NOMO-1 treated with dmso at 0.1 percent for 144 hours (cell line): ENCODE measurements at regions not wholly inside any gene's neighbourhood (a gene's known extent, or its start where the extent isn't known, plus 50 kb on each side); places are given as distances from the start of the nearest gene placed in this dataset.
A peak's percentile ranks its signal among the peaks of the same experiment; 100 is the strongest.
"Not testable (repeated sequence)": the region's sequence is repeated elsewhere in the genome, so short reads cannot be mapped to it uniquely, and the experiment has no call there.

Source experiments
- DNase-seq: peaks from one replicate; lab custom pipeline; 2025; ENCODE audit not compliant: unreplicated experiment; lab: John Stamatoyannopoulos, UW

DNA sequence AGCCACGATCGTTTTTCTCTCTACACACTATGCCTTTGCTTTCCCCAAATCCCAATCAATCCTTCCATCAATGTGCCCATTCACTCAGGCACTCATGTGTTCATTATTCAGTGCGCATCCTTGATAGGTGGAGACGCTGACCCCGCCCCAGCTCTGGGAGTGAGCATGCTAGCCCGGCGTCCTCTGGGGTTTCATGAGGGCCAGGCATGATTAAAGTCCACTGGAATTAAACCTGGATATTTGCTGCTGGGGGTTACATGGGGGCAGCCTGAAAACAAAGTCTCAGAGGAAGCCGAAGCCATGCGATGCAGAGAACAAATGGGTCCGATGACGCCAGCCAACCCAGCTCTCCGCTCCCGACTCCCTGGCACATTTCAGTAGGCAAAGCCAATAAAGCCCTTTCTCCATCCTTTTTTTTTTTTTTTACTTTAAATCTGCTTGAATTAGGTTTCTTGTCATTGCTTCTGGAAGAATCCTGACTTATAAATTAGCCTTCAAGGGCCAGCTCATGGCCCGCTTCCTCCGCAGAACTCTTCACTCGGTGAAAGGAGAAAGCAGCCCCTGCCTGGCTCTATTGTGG lies 316.4 kb upstream of the ID2 start:
- no peak for DNase-seq

DNA sequence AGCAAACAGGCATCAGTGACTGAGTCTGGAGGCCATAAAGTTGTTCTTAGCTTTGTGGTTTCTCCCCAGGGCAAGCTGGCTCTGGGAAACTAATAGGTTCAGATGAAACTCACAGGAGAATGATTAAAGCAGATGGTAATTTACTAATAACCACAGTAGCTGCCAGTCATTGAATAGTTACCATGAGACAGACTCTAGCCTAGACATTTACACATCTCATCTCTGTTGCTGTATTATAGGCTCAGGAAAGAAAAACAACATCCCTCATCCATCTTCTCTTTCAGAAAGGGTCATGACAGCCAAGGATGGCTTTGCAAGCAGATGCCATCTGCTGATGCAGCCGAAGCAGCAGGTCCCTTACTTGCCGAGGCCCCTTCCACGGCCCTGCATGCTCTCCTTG lies 314.0 kb upstream of the ID2 start:
- DNase-seq = no peak

GRCh38 chr2:8368463-8368862 lies 313.4 kb upstream of the ID2 start:
- no peak for DNase-seq

DNA sequence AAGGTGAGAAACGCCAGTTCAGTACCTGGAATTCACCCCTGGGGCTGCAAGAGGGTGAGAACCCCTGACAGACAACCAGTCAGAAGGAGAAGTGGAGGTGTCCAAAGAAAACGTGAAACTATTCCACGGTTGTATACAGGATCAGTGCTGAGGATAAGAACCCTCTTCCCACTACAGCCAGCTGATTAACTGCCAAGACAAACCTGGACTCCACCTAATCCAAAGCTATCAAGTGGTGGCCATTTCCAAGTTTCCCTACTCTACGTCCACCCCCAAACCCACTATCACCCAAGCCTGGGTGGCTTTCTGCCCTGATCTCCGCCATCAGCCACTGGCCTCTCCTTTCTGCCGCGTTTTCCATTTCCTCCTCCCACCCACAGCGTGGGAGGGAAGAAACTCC lies 312.3 kb upstream of the ID2 start:
- no peak for DNase-seq

GRCh38 chr2:8370258-8370802 lies 311.5 kb upstream of the ID2 start:
- DNase-seq = no peak

- DNase-seq = no peak
These were observed 310.2 kb upstream of the ID2 start for GRCh38 chr2:8371653-8372052.

- DNase-seq = no peak
These were observed 307.1 kb upstream of the ID2 start for GRCh38 chr2:8374782-8375181.

- DNase-seq = no peak
These were observed 305.0 kb upstream of the ID2 start for GRCh38 chr2:8376603-8377410.

- DNase-seq = no peak
These were observed 303.6 kb upstream of the ID2 start for GRCh38 chr2:8378016-8378810.

DNA sequence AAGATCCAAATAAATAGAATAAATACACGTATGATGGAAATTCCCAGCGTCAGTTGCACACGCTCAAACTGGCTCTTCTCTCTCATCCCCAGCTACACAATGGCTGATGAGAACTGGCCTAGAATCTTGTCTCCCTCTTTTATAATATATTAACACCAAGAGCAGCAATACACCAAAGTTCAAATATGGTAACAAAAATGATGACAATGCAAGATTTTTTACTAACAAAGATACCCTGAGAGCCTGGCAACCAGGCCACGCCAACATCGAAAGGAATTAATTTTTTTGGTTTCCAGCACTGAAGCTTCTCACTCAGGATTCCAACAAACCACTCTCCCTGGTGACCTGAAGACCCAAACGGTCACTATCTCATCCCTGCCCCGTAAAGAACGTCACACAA lies 302.7 kb upstream of the ID2 start:
- no peak for DNase-seq

- no peak for DNase-seq
These were observed 302.3 kb upstream of the ID2 start for GRCh38 chr2:8379549-8379948.

GRCh38 chr2:8380026-8380425 lies 301.8 kb upstream of the ID2 start:
- DNase-seq = no peak

GRCh38 chr2:8380566-8380965 lies 301.3 kb upstream of the ID2 start:
- DNase-seq = no peak

DNA sequence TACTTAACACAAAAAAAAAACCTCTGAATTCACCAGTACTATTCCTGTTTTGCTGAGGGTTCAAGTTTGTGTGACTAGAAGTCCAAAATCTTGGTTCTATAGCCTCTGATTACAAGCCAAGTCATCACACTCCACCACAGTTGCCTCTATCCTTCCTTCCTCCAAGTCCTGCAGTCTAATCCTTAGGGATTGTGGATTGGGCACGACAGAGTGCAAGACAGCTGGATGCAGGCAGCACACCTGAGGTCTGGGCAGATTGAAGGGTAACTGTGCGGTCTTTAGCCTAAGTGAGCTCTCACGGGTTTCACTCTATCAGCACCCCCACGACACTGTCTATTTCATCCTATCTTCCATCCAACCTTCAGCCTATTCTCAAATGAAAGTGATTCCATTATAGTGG lies 299.4 kb upstream of the ID2 start:
- no peak for DNase-seq

DNA sequence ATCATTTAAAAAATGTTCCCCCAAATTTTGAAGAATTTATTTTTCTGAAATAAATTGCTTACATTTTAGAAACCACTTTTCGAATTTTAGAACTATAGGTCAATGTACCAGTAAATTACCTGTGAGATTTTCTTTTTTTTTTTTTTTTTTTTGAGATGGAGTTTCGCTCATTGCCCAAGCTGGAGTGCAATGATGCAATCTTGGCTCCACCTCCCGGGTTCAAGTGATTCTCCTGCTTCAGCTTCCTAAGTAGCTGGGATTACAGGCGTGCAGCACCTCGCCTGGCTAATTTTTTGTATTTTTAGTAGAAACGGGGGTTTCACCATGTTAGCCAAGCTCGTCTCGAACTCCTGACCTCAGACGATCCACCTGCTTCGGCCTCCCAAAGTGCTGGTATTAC lies 295.1 kb upstream of the ID2 start:
- not testable (repeated sequence) for DNase-seq

DNA sequence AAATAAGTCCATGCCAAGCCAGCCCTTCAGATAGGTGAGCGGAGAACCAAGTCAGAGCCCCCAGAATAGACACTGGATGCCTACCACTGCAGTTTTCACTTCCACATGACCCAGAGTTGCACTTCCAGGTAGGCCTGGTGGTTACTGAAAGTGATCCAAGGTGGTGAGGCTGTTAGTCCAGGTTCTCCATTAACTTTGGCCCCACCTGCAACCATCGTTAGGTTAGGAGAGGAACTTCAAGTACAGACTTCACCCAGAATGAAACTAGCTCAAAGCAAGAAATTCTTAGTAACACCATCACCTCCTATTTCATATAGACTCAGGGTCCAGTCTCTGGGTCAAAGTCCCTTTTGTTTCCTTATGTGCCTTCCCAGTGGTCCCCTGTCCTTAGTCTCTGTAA lies 293.1 kb upstream of the ID2 start:
- DNase-seq = no peak

GRCh38 chr2:8389431-8390108 lies 292.3 kb upstream of the ID2 start:
- DNase-seq = peak; percentile 14

- no peak for DNase-seq
These were observed 290.7 kb upstream of the ID2 start for GRCh38 chr2:8391126-8391525.

GRCh38 chr2:8391584-8391983 lies 290.3 kb upstream of the ID2 start:
- no peak for DNase-seq

DNA sequence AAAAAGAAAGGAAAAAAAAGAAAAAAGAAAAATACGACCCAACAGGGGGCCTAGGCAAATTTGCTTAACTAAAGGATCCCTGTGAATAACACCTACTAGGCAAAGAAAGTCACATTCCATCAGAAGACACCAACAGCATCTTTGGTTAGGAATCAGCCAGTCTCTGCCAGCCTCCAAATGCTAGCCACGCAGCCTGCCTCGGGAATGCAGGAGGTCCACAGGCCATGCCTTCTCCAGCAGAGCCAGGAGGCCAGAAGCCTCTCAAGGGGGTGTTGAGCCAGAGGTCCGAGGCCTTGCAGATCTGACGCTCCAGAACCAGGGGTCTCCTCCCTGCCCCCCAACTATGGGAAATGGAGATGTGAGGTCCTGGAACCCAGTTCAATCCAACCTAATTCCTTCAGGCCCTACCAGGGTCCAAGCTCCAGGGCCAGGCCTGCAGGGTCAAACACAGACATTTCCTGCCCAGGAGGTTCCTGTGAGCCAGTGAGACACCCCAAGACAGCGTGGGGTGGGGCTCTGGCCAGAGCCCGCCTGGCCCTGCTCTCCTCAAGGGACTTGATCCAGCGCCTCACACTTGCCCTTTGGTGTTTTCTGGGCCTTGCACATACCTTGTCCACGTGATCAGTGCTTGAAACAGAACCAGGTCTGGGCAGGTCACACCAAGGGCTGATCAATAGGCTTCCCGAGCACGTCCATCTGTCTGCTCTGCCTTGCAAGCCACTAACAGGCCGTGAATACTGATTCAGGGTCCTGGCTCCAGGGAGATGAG lies 289.6 kb upstream of the ID2 start:
- DNase-seq = no peak

GRCh38 chr2:8393506-8393905 lies 288.4 kb upstream of the ID2 start:
- no peak for DNase-seq
